IPS DF 4.7 (cell line): ENCODE measurements at regions not wholly inside any gene's neighbourhood (a gene's known extent, or its start where the extent isn't known, plus 50 kb on each side); places are given as distances from the start of the nearest gene placed in this dataset.
"Not testable (repeated sequence)": the region's sequence is repeated elsewhere in the genome, so short reads cannot be mapped to it uniquely, and the experiment has no call there.

Experiments used
- DNase-seq: peaks from one replicate; pipeline ENCODE4 v3.0.0-alpha.2; 2013; ENCODE audit warnings: low spot score; ENCODE audit errors: extremely low read depth

GRCh38 chr1:81299892-81300291 lies 500.8 kb upstream of the ADGRL2 start:
- DNase-seq: no peak

GRCh38 chr1:81298266-81298665 lies 502.5 kb upstream of the ADGRL2 start:
- DNase-seq: no peak

- DNase-seq: no peak
Observed at GRCh38 chr1:81296601-81297000, 504.1 kb upstream of the ADGRL2 start.

GRCh38 chr1:81290326-81290725 lies 510.4 kb upstream of the ADGRL2 start:
- DNase-seq: no peak

DNA sequence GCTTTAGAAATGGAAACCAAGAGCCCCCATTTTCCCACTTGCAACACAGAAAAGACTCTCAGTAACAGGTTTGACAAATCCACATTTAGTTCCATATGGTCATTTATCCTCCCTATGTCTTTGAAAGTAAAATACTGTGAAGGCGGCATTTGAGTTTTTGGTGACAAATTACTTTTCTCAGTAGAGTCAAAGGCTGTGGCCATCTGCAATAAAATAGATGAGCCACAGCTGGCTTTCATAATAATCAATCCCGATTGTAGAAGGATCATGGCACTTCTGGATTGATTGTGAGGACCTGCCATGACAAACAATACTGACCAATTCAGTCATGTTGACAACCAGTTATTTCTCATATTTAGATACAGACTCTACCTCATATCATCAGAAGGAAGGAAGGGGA lies 512.0 kb upstream of the ADGRL2 start:
- DNase-seq: no peak

DNA sequence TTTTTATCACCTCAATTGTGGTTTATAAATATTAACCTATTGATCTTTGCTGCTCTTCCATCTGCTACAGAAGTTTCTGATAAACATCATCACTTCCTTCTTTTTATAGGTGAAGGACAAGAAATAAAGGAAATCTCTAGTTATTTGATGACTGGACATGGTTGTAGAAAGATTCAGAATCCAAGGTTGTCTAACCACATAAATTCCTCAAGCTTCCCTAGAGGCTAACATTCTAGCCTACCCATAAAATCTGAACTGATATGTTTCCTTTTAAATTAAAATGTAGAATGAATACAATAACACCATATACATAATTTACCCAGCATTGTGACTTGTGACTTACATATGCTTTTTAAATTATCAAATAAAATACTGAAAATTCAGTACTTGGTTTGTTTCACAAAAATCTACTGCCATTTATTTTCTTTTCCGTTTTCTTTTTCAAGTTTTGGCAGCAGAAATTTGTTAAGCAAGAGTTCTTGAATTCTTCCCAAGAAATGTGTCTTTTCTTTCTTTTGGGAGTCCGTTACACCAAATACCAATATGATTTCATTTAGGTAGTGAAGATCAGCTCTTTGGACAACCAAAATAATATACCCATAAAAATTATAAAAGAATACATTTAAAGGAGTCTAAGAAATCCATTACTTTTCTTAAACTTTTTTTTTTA lies 513.2 kb upstream of the ADGRL2 start:
- no peak for DNase-seq

- DNase-seq: no peak
Observed at GRCh38 chr1:81270051-81270450, 530.7 kb upstream of the ADGRL2 start.

DNA sequence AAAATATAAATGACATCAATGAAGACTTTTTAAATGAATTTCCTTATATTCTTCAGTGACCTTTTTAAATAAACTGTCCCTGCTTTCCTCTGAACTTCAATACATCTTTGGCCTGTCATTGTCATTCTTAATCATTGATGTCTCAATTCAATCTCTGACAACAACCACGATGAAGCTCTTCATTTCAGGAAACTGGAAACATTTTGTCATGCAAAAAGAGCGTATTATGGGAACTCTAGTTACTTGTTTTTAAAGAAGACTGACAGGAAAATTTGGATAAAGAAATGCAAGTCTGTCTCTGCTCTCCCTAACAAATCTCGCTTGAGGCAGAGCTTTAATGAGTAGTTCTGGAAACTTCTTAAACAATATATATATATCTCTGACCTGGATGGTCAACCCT lies 535.8 kb upstream of the ADGRL2 start:
- no peak for DNase-seq

DNA sequence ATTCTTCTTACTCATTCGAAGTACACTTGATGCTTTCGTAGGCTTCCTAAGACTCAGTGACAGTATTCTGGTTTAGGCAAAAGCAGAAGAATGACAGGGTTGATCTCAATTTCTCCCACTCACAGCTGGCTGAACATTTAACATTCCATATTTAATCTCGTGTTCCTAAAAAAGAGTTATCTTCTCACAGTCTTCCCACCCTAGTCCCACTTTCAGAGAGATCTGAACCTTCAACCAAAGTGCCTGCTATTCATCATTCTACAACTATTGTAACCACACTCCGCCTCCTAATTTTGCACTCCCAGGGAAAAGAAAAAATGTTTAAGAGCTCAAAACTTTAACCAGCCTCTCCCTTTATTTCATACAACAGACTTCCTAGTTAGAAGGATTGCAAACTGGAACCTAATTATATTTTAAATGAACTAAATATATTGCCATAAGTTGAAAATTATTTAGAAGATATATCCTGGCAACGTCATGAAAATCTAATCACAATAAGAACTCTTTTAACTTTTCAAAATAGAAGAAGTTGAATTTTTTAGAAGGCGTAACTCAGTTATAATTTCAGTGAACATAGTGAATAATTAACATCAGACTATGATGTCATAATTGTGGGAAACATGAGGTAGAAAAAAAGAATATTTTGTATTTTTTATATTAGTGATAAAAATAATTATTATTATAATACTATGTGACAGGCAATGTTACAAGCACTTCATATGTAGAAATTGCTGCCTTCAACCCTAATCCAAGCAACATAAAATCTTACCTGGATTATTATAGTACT lies 540.9 kb upstream of the ADGRL2 start:
- DNase-seq: no peak

- DNase-seq: peak; percentile 91
Observed at GRCh38 chr1:81254560-81254959, 546.2 kb upstream of the ADGRL2 start.

- DNase-seq: no peak
Observed at GRCh38 chr1:81254068-81254467, 546.7 kb upstream of the ADGRL2 start.

- no peak for DNase-seq
Observed at GRCh38 chr1:81252471-81253151, 548.1 kb upstream of the ADGRL2 start.

DNA sequence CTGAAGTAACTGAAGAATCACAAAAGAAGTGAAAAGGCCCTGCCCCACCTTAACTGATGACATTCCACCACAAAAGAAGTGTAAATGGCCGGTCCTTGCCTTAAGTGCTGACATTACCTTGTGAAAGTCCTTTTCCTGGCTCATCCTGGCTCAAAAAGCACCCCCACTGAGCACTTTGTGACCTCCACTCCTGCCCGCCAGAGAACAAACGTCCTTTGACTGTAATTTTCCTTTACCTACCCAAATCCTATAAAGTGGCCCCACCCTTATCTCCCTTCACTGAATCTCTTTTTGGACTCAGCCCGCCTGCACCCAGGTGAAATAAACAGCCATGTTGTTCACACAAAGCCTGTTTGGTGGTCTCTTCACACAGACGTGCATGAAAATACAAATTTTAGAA lies 549.9 kb upstream of the ADGRL2 start:
- DNase-seq: not testable (repeated sequence)

DNA sequence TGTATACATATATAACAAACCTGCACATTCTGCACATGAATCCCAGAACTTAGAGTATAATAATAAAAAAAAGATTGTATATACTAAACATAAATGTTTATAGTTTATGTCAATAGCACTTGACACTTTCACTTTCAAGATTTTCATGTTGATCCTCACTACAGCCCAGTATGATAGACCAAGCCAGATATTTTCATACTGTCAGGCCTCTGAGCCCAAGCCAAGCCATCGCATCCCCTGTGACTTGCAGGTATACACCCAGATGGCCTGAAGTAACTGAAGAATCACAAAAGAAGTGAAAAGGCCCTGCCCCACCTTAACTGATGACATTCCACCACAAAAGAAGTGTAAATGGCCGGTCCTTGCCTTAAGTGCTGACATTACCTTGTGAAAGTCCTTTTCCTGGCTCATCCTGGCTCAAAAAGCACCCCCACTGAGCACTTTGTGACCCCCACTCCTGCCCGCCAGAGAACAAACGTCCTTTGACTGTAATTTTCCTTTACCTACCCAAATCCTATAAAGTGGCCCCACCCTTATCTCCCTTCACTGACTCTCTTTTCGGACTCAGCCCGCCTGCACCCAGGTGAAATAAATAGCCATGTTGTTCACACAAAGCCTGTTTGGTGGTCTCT lies 555.5 kb upstream of the ADGRL2 start:
- not testable (repeated sequence) for DNase-seq

DNA sequence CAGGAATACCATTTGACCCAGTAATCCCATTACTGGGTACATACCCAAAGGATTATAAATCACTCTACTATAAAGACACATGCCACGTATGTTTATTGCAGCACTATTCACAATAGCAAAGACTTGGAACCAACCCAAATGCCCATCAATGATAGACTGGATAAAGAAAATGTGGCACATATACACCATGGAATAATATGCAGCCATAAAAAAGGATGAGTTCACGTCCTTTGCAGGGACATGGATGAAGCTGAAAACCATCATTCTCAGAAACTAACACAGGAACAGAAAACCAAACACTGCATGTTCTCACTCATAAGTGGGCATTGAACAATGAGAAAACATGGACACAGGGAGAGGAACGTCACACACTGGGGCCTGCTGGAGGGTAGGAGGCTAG lies 556.1 kb upstream of the ADGRL2 start:
- DNase-seq: not testable (repeated sequence)

GRCh38 chr1:81242103-81242502 lies 558.6 kb upstream of the ADGRL2 start:
- DNase-seq: no peak

GRCh38 chr1:81238129-81238528 lies 562.6 kb upstream of the ADGRL2 start:
- DNase-seq: no peak

- no peak for DNase-seq
Observed at GRCh38 chr1:81237473-81238089, 563.2 kb upstream of the ADGRL2 start.

DNA sequence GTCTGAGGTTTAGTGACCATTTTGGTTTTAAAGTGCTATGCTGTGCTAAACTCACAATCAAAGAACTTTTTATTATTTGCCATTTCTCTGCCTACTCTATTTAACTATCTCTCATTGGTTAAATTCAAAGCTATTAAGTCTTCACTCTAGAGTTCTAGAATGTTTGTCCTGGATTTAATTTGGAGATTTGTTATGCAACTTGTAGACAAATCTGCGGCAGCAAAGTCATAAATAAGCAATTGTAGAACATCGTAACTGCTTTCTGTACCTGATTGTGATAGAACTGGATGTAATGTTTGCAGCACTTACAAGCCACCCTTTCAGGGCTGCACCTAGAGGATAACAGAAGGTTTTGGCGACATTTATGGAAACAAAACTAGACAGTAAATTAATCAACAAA lies 566.5 kb upstream of the ADGRL2 start:
- DNase-seq: no peak

- no peak for DNase-seq
Observed at GRCh38 chr1:81233591-81233990, 567.1 kb upstream of the ADGRL2 start.

DNA sequence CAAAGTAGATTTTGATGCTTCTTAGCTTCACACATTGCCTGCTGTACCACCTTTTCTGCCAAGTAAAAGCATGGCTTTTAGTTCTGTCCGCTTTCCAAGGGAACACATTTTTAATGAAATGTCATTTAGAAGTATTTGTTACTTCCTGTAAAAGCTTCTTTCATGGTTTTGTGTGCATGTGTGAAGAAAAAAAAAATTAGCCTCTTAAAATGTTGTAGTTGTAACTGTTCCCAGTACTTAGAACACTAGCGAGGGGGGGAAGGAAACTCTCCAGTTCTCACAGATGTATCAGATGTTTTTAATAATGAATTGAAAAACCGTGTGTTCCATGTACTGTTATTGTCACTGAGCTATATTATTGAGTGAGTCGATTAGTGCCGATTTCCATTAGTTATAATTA lies 568.3 kb upstream of the ADGRL2 start:
- no peak for DNase-seq

- DNase-seq: no peak
Observed at GRCh38 chr1:81231729-81232038, 569.0 kb upstream of the ADGRL2 start.
